Sigmoid colon (tissue), 6 donors: ENCODE measurements at regions not wholly inside any gene's neighbourhood (a gene's known extent, or its start where the extent isn't known, plus 50 kb on each side); places are given as distances from the start of the nearest gene placed in this dataset.

ENCODE experiments used
- DNase-seq: peaks from one replicate; pipeline ENCODE4 v3.0.0-alpha.2; 2019
- H3K27ac ChIP-seq, 4 donors: fragments of 200-600 bp; sonication (generic); one replicate each; pipeline ENCODE4 v1.5.1; 2016 to 2019; ENCODE audit warnings: mild to moderate bottlenecking in 1 of 4
- H3K27me3 ChIP-seq, 3 donors: fragments of 200-600 bp; sonication (generic); one replicate each; pipeline ENCODE4 v1.5.1; 2019; ENCODE audit warnings: mild to moderate bottlenecking in 1 of 3
- H3K36me3 ChIP-seq, 4 donors: fragments of 200-600 bp; sonication (generic); one replicate each; pipeline ENCODE4 v1.5.1; 2016 to 2019
- H3K4me1 ChIP-seq, 4 donors: fragments of 200-600 bp; sonication (generic); one replicate each; pipeline ENCODE4 v1.5.1; 2017 to 2019
- H3K4me3 ChIP-seq, 4 donors: fragments of 200-600 bp; sonication (generic); one replicate each; pipeline ENCODE4 v1.5.1; 2017 to 2019; ENCODE audit warnings: mild to moderate bottlenecking in 2 of 4, moderate library complexity in 1 of 4
- H3K9me3 ChIP-seq, 4 donors: fragments of 200-600 bp in 3 of 4; sonication (generic) in 3 of 4; one replicate each; pipeline versions ENCODE4 v1.5.1 to v1.6.1; 2013 to 2019
- CTCF ChIP-seq, 4 experiments: fragments of 450-650 bp in 3 of 4; fragments of 200-600 bp in 1 of 4; IDR thresholded peaks; one replicate each; pipeline ENCODE4 v1.5.1; 2016 to 2019; ENCODE audit warnings: antibody characterized with exemption in 4 of 4, mild to moderate bottlenecking in 3 of 4, moderate library complexity in 2 of 4
- EP300 ChIP-seq, 4 donors: sonication (generic); formaldehyde crosslinking; IDR thresholded peaks; one replicate each; pipeline ENCODE4 v1.6.1; 2017; ENCODE audit warnings: antibody characterized with exemption in 4 of 4
- POLR2A ChIP-seq, 2 donors: fragments of 450-650 bp; IDR thresholded peaks; one replicate each; pipeline ENCODE4 v1.6.1; 2016; ENCODE audit warnings: antibody characterized with exemption in 2 of 2, mild to moderate bottlenecking in 2 of 2, moderate library complexity in 2 of 2
- POLR2AphosphoS5 ChIP-seq, 4 donors: sonication (generic); formaldehyde crosslinking; IDR thresholded peaks; one replicate each; pipeline ENCODE4 v1.6.1; 2017; ENCODE audit warnings: antibody characterized with exemption in 4 of 4
- WGBS, 2 donors: extraction: QIAGEN DNeasy Blood & Tissue Kit; methylation state at CpG; one replicate each; pipeline ENCODE4 v1.1.7; 2013; 5-methylcytosine and 5-hydroxymethylcytosine counted together
- intact Hi-C: fragments of 100-400 bp; cut with DNase I; formaldehyde crosslinking; loops from one replicate; pipeline ENCODE4 v1.15.1; 2023
- donor health status: healthy with polysubstance abuse.
- donor health status: healthy.

DNA sequence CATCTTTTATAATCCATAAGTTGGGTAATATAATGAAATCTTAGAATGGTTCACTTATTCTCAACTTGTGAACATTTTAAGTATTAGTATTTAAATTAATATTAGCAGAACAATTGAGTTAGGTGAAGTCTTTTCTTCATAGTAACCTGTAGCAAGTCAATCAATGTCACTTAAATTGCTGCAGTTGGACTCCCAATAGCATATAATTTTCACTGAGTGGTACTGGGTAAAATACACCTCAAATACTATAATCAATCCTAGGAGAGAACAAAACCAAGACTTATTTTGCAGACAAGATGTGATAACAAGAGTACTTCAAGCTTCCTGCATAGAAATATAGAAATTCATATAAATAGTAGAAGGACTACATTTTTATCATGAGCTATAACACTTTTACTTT, 677.9 kb upstream of the LRRN3 start:
- intact Hi-C loops: no loop called here
- H3K36me3 ChIP-seq: no peaks in the 10 kb centered on the region
- H3K4me3 ChIP-seq: no peak overlapping the region
- H3K27ac ChIP-seq: no peak overlapping the region
- H3K9me3 ChIP-seq: no peaks in the 10 kb centered on the region
- TF ChIP-seq POLR2A (IDR thresholded peaks at IDR 0.05) (no peak), EP300 (IDR thresholded peaks at IDR 0.05) (no peak), POLR2AphosphoS5 (IDR thresholded peaks at IDR 0.05) (no peak), CTCF (IDR thresholded peaks at IDR 0.05) (no peak)
- DNase-seq: no peak
- H3K27me3 ChIP-seq: no peaks in the 10 kb centered on the region
- no peaks in the 10 kb centered on the region for H3K4me1 ChIP-seq

DNA sequence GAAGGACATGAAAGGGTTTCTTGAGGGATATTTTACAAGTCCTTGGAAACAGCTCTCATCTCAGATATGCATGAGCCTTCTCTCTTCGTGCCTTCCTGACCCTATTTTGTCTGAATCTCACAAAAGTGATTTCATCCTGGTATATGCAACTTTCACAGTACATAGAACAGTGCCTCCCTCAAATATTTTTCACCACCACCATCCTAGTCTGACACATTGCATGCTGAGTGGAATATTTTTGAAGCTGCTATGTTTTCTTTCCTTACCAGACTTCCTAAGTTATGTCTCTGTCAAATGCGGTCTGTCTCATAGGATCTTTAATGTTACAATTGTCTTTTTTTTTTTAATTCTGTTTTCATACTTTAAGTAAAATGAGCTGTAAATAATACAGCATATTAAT, 673.3 kb upstream of the LRRN3 start:
- TF ChIP-seq POLR2AphosphoS5 (IDR thresholded peaks at IDR 0.05) (no peak), POLR2A (IDR thresholded peaks at IDR 0.05) (no peak), CTCF (IDR thresholded peaks at IDR 0.05) (no peak), EP300 (IDR thresholded peaks at IDR 0.05) (no peak)
- Histone ChIP-seq H3K36me3 (no peaks in the 10 kb centered on the region), H3K4me1 (no peaks in the 10 kb centered on the region), H3K27me3 (no peaks in the 10 kb centered on the region), H3K27ac (no peak overlapping the region), H3K4me3 (no peak overlapping the region), H3K9me3 (no peaks in the 10 kb centered on the region)
- intact Hi-C loops: no loop called here
- WGBS, 2 donors: 78 to 90% methylated on average over 2 of the region's 2 CpGs
- no peak for DNase-seq

DNA sequence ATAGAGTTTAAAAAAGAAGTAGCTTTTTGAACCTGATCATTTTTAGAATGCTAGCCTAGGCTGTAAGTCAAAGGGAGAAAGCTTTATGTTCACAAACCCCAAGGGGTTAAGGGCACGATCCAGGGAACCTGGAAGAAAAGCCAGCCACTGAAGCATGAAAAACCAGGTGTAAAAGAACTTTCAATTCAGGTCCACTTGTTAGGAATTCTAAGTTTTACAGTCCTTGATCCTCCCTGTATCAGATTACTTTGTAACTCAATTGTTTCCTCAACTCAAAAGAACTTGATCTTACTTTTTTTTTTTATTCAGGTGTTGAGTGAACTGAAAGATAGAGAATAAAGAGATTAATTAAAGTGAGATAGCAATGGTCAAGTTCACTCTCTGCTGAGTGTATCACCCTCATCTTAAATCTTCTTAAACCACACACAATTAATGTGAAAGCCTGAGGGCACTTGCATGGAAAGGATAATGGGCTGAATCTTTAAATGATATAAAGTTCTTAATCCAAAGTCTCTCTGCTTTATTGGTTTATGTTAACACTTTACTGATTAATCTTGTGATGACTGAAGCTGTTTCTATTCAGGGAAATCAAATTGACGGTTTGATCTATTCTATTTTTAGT, 672.2 kb upstream of the LRRN3 start:
- no peaks in the 10 kb centered on the region for H3K36me3 ChIP-seq
- H3K9me3 ChIP-seq: no peaks in the 10 kb centered on the region
- TF ChIP-seq EP300 (IDR thresholded peaks at IDR 0.05) (no peak), CTCF (IDR thresholded peaks at IDR 0.05) (no peak), POLR2AphosphoS5 (IDR thresholded peaks at IDR 0.05) (no peak), POLR2A (IDR thresholded peaks at IDR 0.05) (no peak)
- intact Hi-C loops: no loop called here
- no peaks in the 10 kb centered on the region for H3K27me3 ChIP-seq
- no peak overlapping the region for H3K27ac ChIP-seq
- no peaks in the 10 kb centered on the region for H3K4me1 ChIP-seq
- H3K4me3 ChIP-seq: no peak overlapping the region
- no peak for DNase-seq
- WGBS, 2 donors: 59 to 67% methylated on average over 2 of the region's 2 CpGs

DNA sequence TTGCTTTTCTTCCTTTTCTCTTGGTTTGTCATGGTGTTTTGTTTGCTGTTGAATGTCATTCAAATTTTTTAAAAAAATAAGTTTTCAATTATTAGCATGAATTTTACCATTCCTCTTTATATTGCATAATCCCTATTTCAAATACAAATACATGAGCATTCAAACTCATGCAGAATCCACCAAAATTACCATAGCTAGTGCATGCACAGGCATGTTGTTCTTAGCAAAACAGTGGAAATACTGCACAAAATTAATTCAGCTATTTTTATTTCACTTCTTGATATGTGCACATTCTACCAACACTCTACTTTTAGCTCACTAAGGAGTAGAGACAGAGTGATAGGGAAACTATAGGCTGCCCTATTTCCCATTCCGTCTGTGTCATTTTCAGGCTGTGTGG, 670.1 kb upstream of the LRRN3 start:
- TF ChIP-seq POLR2A (IDR thresholded peaks at IDR 0.05) (no peak), EP300 (IDR thresholded peaks at IDR 0.05) (no peak), CTCF (IDR thresholded peaks at IDR 0.05) (no peak), POLR2AphosphoS5 (IDR thresholded peaks at IDR 0.05) (no peak)
- no peaks in the 10 kb centered on the region for H3K27me3 ChIP-seq
- no peaks in the 10 kb centered on the region for H3K36me3 ChIP-seq
- H3K4me3 ChIP-seq: no peak overlapping the region
- no peak overlapping the region for H3K27ac ChIP-seq
- H3K4me1 ChIP-seq: no peaks in the 10 kb centered on the region
- DNase-seq: no peak
- WGBS, 2 donors: 73 to 89% methylated on average over 1 of the region's 1 CpG
- no peaks in the 10 kb centered on the region for H3K9me3 ChIP-seq
- intact Hi-C loops: no loop called here
